ENCODE measurements at regions not wholly inside any gene's neighbourhood (a gene's known extent, or its start where the extent isn't known, plus 50 kb on each side); places are given as distances from the start of the nearest gene placed in this dataset.

GRCh38 chr6:145368075-145368474, 367.2 kb downstream of the EPM2A start:
- DNase-seq (ENCODE audit: low read depth in 2 of 2) = no peak

- DNase-seq (ENCODE audit: low read depth in 2 of 2) = no peak
Observed at GRCh38 chr6:145370559-145370958, 364.8 kb downstream of the EPM2A start.

GRCh38 chr6:145372671-145373151, 362.6 kb downstream of the EPM2A start:
- DNase-seq (ENCODE audit: low read depth in 2 of 2) = no peak

- DNase-seq (ENCODE audit: low read depth in 2 of 2) = no peak
Observed at GRCh38 chr6:145373826-145374225, 361.5 kb downstream of the EPM2A start.

GRCh38 chr6:145374570-145374969, 360.8 kb downstream of the EPM2A start:
- DNase-seq (ENCODE audit: low read depth in 2 of 2) = no peak

- no peak for DNase-seq (ENCODE audit: low read depth in 2 of 2)
Observed at GRCh38 chr6:145375502-145375901, 359.8 kb downstream of the EPM2A start.

- DNase-seq (ENCODE audit: low read depth in 2 of 2) = no peak
Observed at GRCh38 chr6:145380186-145380585, 355.1 kb downstream of the EPM2A start.

GRCh38 chr6:145381941-145382340, 353.4 kb downstream of the EPM2A start:
- no peak for DNase-seq (ENCODE audit: low read depth in 2 of 2)

GRCh38 chr6:145383428-145383827, 351.9 kb downstream of the EPM2A start:
- DNase-seq (ENCODE audit: low read depth in 2 of 2) = no peak

- DNase-seq (ENCODE audit: low read depth in 2 of 2) = no peak
Observed at GRCh38 chr6:145384503-145384902, 350.8 kb downstream of the EPM2A start.

- no peak for DNase-seq (ENCODE audit: low read depth in 2 of 2)
Observed at GRCh38 chr6:145396499-145396898, 338.8 kb downstream of the EPM2A start.

GRCh38 chr6:145400508-145400907, 334.8 kb downstream of the EPM2A start:
- DNase-seq (ENCODE audit: low read depth in 2 of 2) = no peak

- DNase-seq (ENCODE audit: low read depth in 2 of 2) = no peak
Observed at GRCh38 chr6:145405006-145405551, 330.2 kb downstream of the EPM2A start.

- DNase-seq (ENCODE audit: low read depth in 2 of 2) = no peak
Observed at GRCh38 chr6:145406783-145407182, 328.5 kb downstream of the EPM2A start.

- DNase-seq (ENCODE audit: low read depth in 2 of 2) = no peak
Observed at GRCh38 chr6:145415616-145416015, 319.7 kb downstream of the EPM2A start.

- no peak for DNase-seq (ENCODE audit: low read depth in 2 of 2)
Observed at GRCh38 chr6:145420599-145420998, 314.7 kb downstream of the EPM2A start.

GRCh38 chr6:145423936-145424335, 311.4 kb downstream of the EPM2A start:
- no peak for DNase-seq (ENCODE audit: low read depth in 2 of 2)

GRCh38 chr6:145427232-145427631, 308.1 kb downstream of the EPM2A start:
- DNase-seq (ENCODE audit: low read depth in 2 of 2) = no peak

GRCh38 chr6:145428706-145429105, 306.6 kb downstream of the EPM2A start:
- no peak for DNase-seq (ENCODE audit: low read depth in 2 of 2)

- DNase-seq (ENCODE audit: low read depth in 2 of 2) = no peak
Observed at GRCh38 chr6:145442110-145442509, 293.2 kb downstream of the EPM2A start.

- no peak for DNase-seq (ENCODE audit: low read depth in 2 of 2)
Observed at GRCh38 chr6:145445674-145446073, 289.6 kb downstream of the EPM2A start.

GRCh38 chr6:145451029-145451428, 284.3 kb downstream of the EPM2A start:
- DNase-seq (ENCODE audit: low read depth in 2 of 2) = no peak

- DNase-seq (ENCODE audit: low read depth in 2 of 2) = no peak
Observed at GRCh38 chr6:145453376-145453775, 281.9 kb downstream of the EPM2A start.

- no peak for DNase-seq (ENCODE audit: low read depth in 2 of 2)
Observed at GRCh38 chr6:145454006-145454405, 281.3 kb downstream of the EPM2A start.

All from stimulated activated CD4-positive, alpha-beta T cell treated with anti-CD3 and anti-CD28 coated beads, Interleukin-12 subunit alpha, Interleukin-12 subunit beta, amount 100 ng/mL, for 24 hours (primary cell).